Kidney tubule cell (primary cell): ENCODE measurements at regions not wholly inside any gene's neighbourhood (a gene's known extent, or its start where the extent isn't known, plus 50 kb on each side); places are given as distances from the start of the nearest gene placed in this dataset.

Source experiments
- DNase-seq: peaks from one replicate; pipeline ENCODE4 v3.0.0-alpha.2; 2018; ENCODE audit warnings: low spot score

GRCh38 chr11:64501500-64502427, 54.0 kb upstream of the SLC22A11 start:
- DNase-seq, result no peak

- DNase-seq, result no peak
Measured at GRCh38 chr11:64502634-64503033, 53.1 kb upstream of the SLC22A11 start.

GRCh38 chr11:64503186-64503753, 52.5 kb upstream of the SLC22A11 start:
- no peak for DNase-seq

- DNase-seq, result no peak
Measured at GRCh38 chr11:64504999-64505398, 50.7 kb upstream of the SLC22A11 start.
